ENCODE measurements at regions not wholly inside any gene's neighbourhood (a gene's known extent, or its start where the extent isn't known, plus 50 kb on each side); places are given as distances from the start of the nearest gene placed in this dataset.

GRCh38 chr2:224166654-224167053 is 127.6 kb upstream of the SERPINE2 start:
- no peak for TF ChIP-seq EZH2 (IDR thresholded peaks at IDR 0.05; ENCODE audit: insufficient read depth, low read length)
- no peak for TF ChIP-seq CTCF (IDR thresholded peaks at IDR 0.05; ENCODE audit: insufficient read depth, low read depth, low read length)

All from astrocyte (in vitro differentiated cells and primary cell).